Heart right ventricle (tissue), 16 donors: ENCODE measurements at regions not wholly inside any gene's neighbourhood (a gene's known extent, or its start where the extent isn't known, plus 50 kb on each side); places are given as distances from the start of the nearest gene placed in this dataset.

Source experiments
- ATAC-seq, 8 donors: fragments of 200-7000 bp; cut with Tn5 transposase; one replicate each; pipeline ENCODE4 v1.9.1; 2020; ENCODE audit warnings: mild to moderate bottlenecking in 8 of 8, moderate library complexity in 8 of 8, moderate number of reproducible peaks in 1 of 8
- DNase-seq, 2 donors: peaks; one replicate each; pipeline ENCODE4 v3.0.0-alpha.2; 2020
- H3K27ac ChIP-seq, 10 donors: fragments of 200-600 bp; sonication (generic) in 2 of 10; one replicate each; pipeline versions ENCODE4 v1.5.0 to v1.8.0; 2020 to 2022; ENCODE audit warnings: mild to moderate bottlenecking in 3 of 10
- H3K27me3 ChIP-seq, 7 donors: fragments of 200-600 bp; one replicate each; pipeline ENCODE4 v1.8.0; 2021 to 2022; ENCODE audit warnings: mild to moderate bottlenecking in 2 of 7
- H3K36me3 ChIP-seq, 9 donors: fragments of 200-600 bp; sonication (generic) in 1 of 9; one replicate each; pipeline versions ENCODE4 v1.5.0 to v1.8.0; 2020 to 2022; ENCODE audit warnings: mild to moderate bottlenecking in 2 of 9
- H3K4me1 ChIP-seq, 9 donors: fragments of 200-600 bp; sonication (generic) in 1 of 9; one replicate each; pipeline versions ENCODE4 v1.5.0 to v1.8.0; 2020 to 2022; ENCODE audit warnings: mild to moderate bottlenecking in 4 of 9
- H3K4me3 ChIP-seq, 10 donors: fragments of 200-600 bp; sonication (generic) in 2 of 10; one replicate each; pipeline versions ENCODE4 v1.5.0 to v1.8.0; 2020 to 2022; ENCODE audit warnings: mild to moderate bottlenecking in 7 of 10, moderate library complexity in 2 of 10
- H3K9me3 ChIP-seq, 11 donors: fragments of 200-600 bp in 10 of 11; sonication (generic) in 2 of 11; one replicate each; pipeline versions ENCODE4 v1.5.0 to v1.8.0; 2013 to 2022; ENCODE audit warnings: mild to moderate bottlenecking in 2 of 11, control low read depth in 1 of 11, moderate library complexity in 1 of 11
- CTCF ChIP-seq, 9 donors: fragments of 200-600 bp; sonication (generic) in 2 of 9; IDR thresholded peaks; one replicate each; pipeline versions ENCODE4 v1.5.0 to v1.8.0; 2021 to 2022; ENCODE audit warnings: antibody characterized with exemption in 9 of 9, mild to moderate bottlenecking in 5 of 9, moderate library complexity in 1 of 9
- WGBS, 2 donors: extraction: QIAGEN DNeasy Blood & Tissue Kit; methylation state at CpG; one replicate each; pipeline ENCODE4 v1.1.7; 2013; ENCODE audit warnings: inconsistent platforms in 1 of 2; 5-methylcytosine and 5-hydroxymethylcytosine counted together
- intact Hi-C, 10 donors: fragments of 100-400 bp; cut with DNase I; formaldehyde crosslinking; loops; one replicate each; pipeline versions ENCODE4 v1.11.1 to v1.14.2; 2022
- donor health status: Arrhythmogenic right ventricular cardiomyopathy.
- donor health status: ischemic (EF 13 %, LVEDD 7.1; RV severe dilation, severe dysfunction).
- donor health status: healthy with polysubstance abuse.
- donor health status: DM: no; HTN: yes; CAD: no.
- donor health status: DM: no; HTN: no; CAD: no.
- donor health status: ischemic (EF 25% LVEDD 6.9; RV normal size, moderate dysfunction).
- donor health status: ischemic (EF 25% LVEDD 5.7; RV mildly dilated, moderate dysfunction).
- donor health status: healthy.
- donor health status: DM: yes; HTN: yes; CAD: no.
- donor health status: Ischemic cardiomyopathy.
- donor health status: ischemic (EF 35%, LVEDD 5.7; RV mildly dilated, moderate dysfunction).
- donor health status: nonischemic (EF 11% LVEDD 7.7; RV severe dilation, severe dysfunction).
- donor health status: DM: yes; HTN: yes; CAD: no.
- donor health status: PGD.
- donor health status: ischemic (EF 29% LVEDD 5.4; RV normal size, mild dysfunction).
- donor health status: nonischemic (EF 23%, LVEDD 6.1; RV moderate dilation, normal function).

- Histone ChIP-seq H3K4me1 (peaks cover 0 to 8% (median 0%) of the 10 kb centered on the region in 9 donors), H3K36me3 (no peaks in the 10 kb centered on the region), H3K27ac (no peak overlapping the region), H3K4me3 (no peak overlapping the region), H3K9me3 (no peaks in the 10 kb centered on the region), H3K27me3 (peaks cover 0 to 20% (median 14%) of the 10 kb centered on the region in 7 donors)
- WGBS, 2 donors: 92 to 96% methylated on average over 13 to 14 of the region's 14 CpGs
- no peak for TF ChIP-seq CTCF (IDR thresholded peaks at IDR 0.05)
- DNase-seq: no peak
- ATAC-seq: no peak
- intact Hi-C loops: no loop called here
Measured at GRCh38 chr14:100638211-100638855, 51.1 kb upstream of the BEGAIN start.

- Histone ChIP-seq H3K9me3 (no peaks in the 10 kb centered on the region), H3K27me3 (peaks cover 0 to 19% (median 8%) of the 10 kb centered on the region in 7 donors), H3K4me3 (no peak overlapping the region), H3K27ac (no peak overlapping the region), H3K4me1 (peaks cover 0 to 8% (median 0%) of the 10 kb centered on the region in 9 donors), H3K36me3 (no peaks in the 10 kb centered on the region)
- ATAC-seq (no peak), DNase-seq (no peak)
- WGBS, 2 donors: 85 to 88% methylated on average over 6 of the region's 6 CpGs
- no peak for TF ChIP-seq CTCF (IDR thresholded peaks at IDR 0.05)
- intact Hi-C loops: no loop called here
Measured at GRCh38 chr14:100639280-100639679, 52.1 kb upstream of the BEGAIN start.

- Histone ChIP-seq H3K36me3 (no peaks in the 10 kb centered on the region), H3K27me3 (peaks cover 0 to 15% (median 0%) of the 10 kb centered on the region in 7 donors), H3K27ac (no peak overlapping the region), H3K4me3 (no peak overlapping the region), H3K9me3 (peaks cover 0 to under 1% (median 0%) of the 10 kb centered on the region in 11 donors), H3K4me1 (peaks cover 0 to 22% (median 0%) of the 10 kb centered on the region in 9 donors)
- DNase-seq (no peak), ATAC-seq (peak in 2 of 8 donors; percentile 18 to 40)
- no peak for TF ChIP-seq CTCF (IDR thresholded peaks at IDR 0.05)
- WGBS, 2 donors: 73 to 80% methylated on average over 19 to 20 of the region's 20 CpGs
- intact Hi-C loops: loop anchor here in 5 of 10 donors (5.0 to 10.0 kb wide), 5 partner anchors 196 to 994 kb away; no protein-coding TSS in a partner anchor
Measured at GRCh38 chr14:100640471-100641273, 53.5 kb upstream of the BEGAIN start.

- peaks cover 0 to 15% (median 0%) of the 10 kb centered on the region in 7 donors for H3K27me3 ChIP-seq
Measured at GRCh38 chr14:100641274-100641860, 54.1 kb upstream of the BEGAIN start.

More at GRCh38 chr14:100641274-100641860, 54.1 kb upstream of the BEGAIN start:
- H3K4me1 ChIP-seq: peaks cover 0 to 22% (median 0%) of the 10 kb centered on the region in 9 donors
- intact Hi-C loops: loop anchor here in 5 of 10 donors (5.0 to 10.0 kb wide), 5 partner anchors 197 to 993 kb away; no protein-coding TSS in a partner anchor
- ATAC-seq (no peak), DNase-seq (no peak)
- H3K36me3 ChIP-seq: no peaks in the 10 kb centered on the region
- TF ChIP-seq CTCF (IDR thresholded peaks at IDR 0.05): no peak
- no peak overlapping the region for H3K27ac ChIP-seq
- H3K4me3 ChIP-seq: no peak overlapping the region
- H3K9me3 ChIP-seq: peaks cover 0 to 5% (median 0%) of the 10 kb centered on the region in 11 donors
- 83 to 86% methylated on average over 8 of the region's 8 CpGs for WGBS, 2 donors
